ENCODE measurements at regions not wholly inside any gene's neighbourhood (a gene's known extent, or its start where the extent isn't known, plus 50 kb on each side); places are given as distances from the start of the nearest gene placed in this dataset.

DNA sequence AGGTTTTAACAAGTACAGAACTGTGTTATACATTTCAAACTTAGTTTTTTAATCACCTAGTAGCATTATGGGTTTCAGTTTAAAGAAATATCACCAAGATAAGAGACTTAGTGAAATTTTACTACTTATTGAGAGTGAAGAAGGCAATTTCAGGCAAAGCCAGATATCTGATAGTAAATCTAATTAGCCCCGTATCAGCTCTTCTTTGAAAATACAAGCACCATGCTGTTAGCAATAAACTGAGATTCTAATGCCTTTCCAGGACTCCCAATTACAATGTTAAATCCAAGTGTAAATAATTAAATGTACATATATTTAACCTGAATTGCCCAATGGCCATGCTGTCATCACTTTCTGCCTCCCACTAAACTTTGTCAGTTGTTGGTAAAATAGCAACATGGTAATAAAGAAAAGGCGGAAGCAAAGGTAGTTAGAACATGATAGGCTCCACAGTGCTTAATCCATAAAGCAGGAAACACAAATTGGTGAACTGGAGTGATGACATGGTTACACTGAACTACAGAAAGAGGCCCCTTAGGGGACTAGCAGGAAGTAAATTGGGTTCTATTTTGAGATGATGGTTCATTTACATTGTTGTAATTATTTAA lies 646.1 kb downstream of the C12orf50 start:
- in situ Hi-C loops (cut with MboI; ENCODE audit: low sequenced_read_pairs, unreplicated experiment): no loop called here
- no peak for DNase-seq (ENCODE audit: low spot score)
- no peak for TF ChIP-seq CTCF (IDR thresholded peaks at IDR 0.05; ENCODE audit: borderline replicate concordance, control extremely low read depth, extremely low read depth, insufficient read depth, missing control alignments)

GRCh38 chr12:87382436-87382835 lies 646.8 kb downstream of the C12orf50 start:
- in situ Hi-C loops (cut with MboI; ENCODE audit: low sequenced_read_pairs, unreplicated experiment): no loop called here
- no peak for TF ChIP-seq CTCF (IDR thresholded peaks at IDR 0.05; ENCODE audit: borderline replicate concordance, control extremely low read depth, extremely low read depth, insufficient read depth, missing control alignments)
- no peak for DNase-seq (ENCODE audit: low spot score)

DNA sequence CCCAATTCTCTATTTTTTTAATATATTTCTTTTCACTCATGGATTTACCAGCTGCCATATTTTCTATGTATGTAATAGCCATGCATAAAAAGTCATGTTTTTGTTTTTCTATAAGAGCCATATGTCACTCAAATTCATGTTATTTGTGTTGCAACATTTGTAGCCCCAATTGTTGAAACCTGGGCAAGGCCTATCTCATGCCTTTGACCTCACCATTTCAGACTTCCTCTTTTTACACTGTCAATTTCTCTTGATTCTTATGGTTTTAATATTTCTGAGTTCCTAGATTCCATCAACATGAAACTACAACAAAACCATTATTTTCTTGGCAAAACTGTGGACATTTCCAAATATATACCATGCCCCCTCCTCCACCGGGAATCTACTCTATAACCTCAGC lies 647.5 kb downstream of the C12orf50 start:
- in situ Hi-C loops (cut with MboI; ENCODE audit: low sequenced_read_pairs, unreplicated experiment): no loop called here
- no peak for TF ChIP-seq CTCF (IDR thresholded peaks at IDR 0.05; ENCODE audit: borderline replicate concordance, control extremely low read depth, extremely low read depth, insufficient read depth, missing control alignments)
- no peak for DNase-seq (ENCODE audit: low spot score)

DNA sequence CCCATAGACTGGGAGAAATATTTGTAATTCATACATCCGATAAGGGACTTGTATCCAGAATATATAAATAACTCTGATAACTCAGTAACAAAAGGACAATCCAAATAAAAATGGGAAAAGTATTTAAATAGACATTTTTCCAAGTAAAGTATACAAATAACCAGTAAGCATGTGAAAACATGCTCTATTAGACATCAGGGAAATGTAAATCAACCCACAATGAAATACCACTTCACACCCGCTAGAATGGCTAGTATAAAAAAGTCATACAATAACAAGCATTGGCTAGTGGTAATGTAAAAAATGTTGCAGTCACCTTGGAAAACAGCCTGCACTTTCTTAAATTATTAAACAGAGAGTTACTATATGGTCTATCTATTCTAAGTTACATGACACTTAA lies 650.7 kb downstream of the C12orf50 start:
- DNase-seq (ENCODE audit: low spot score): no peak
- in situ Hi-C loops (cut with MboI; ENCODE audit: low sequenced_read_pairs, unreplicated experiment): no loop called here
- no peak for TF ChIP-seq CTCF (IDR thresholded peaks at IDR 0.05; ENCODE audit: borderline replicate concordance, control extremely low read depth, extremely low read depth, insufficient read depth, missing control alignments)

GRCh38 chr12:87376722-87377121 lies 652.5 kb downstream of the C12orf50 start:
- no peak for DNase-seq (ENCODE audit: low spot score)
- no peak for TF ChIP-seq CTCF (IDR thresholded peaks at IDR 0.05; ENCODE audit: borderline replicate concordance, control extremely low read depth, extremely low read depth, insufficient read depth, missing control alignments)
- in situ Hi-C loops (cut with MboI; ENCODE audit: low sequenced_read_pairs, unreplicated experiment): no loop called here

- TF ChIP-seq CTCF (IDR thresholded peaks at IDR 0.05; ENCODE audit: borderline replicate concordance, control extremely low read depth, extremely low read depth, insufficient read depth, missing control alignments): no peak
- in situ Hi-C loops (cut with MboI; ENCODE audit: low sequenced_read_pairs, unreplicated experiment): no loop called here
- DNase-seq (ENCODE audit: low spot score): no peak
Measured at GRCh38 chr12:87369161-87369560, 660.0 kb downstream of the C12orf50 start.

Data from GM13976 (cell line).